Upper lobe of left lung (tissue), 6 donors: ENCODE measurements at regions not wholly inside any gene's neighbourhood (a gene's known extent, or its start where the extent isn't known, plus 50 kb on each side); places are given as distances from the start of the nearest gene placed in this dataset.
A peak's percentile ranks its signal among the peaks of the same experiment; 100 is the strongest.

Experiments used
- ATAC-seq, 2 donors: fragments of 200-7000 bp; cut with Tn5 transposase; one replicate each; pipeline ENCODE4 v1.9.1; 2022; ENCODE audit warnings: mild to moderate bottlenecking in 2 of 2, moderate library complexity in 2 of 2; ENCODE audit not compliant: low FRiP score in 2 of 2
- DNase-seq, 2 donors: peaks; one replicate each; pipeline ENCODE4 v3.0.0-alpha.2; 2019 to 2020
- H3K27ac ChIP-seq, 4 donors: fragments of 200-600 bp; sonication (generic); one replicate each; pipeline ENCODE4 v1.5.1; 2016 to 2019
- H3K27me3 ChIP-seq, 4 donors: fragments of 200-600 bp; sonication (generic); one replicate each; pipeline ENCODE4 v1.5.1; 2017 to 2019
- H3K36me3 ChIP-seq, 4 donors: fragments of 200-600 bp; sonication (generic); one replicate each; pipeline ENCODE4 v1.5.1; 2016 to 2019
- H3K4me1 ChIP-seq, 4 donors: fragments of 200-600 bp; sonication (generic); one replicate each; pipeline ENCODE4 v1.5.1; 2018 to 2019
- H3K4me3 ChIP-seq, 4 donors: fragments of 200-600 bp; sonication (generic); one replicate each; pipeline ENCODE4 v1.5.1; 2017 to 2019; ENCODE audit warnings: mild to moderate bottlenecking in 2 of 4, moderate library complexity in 1 of 4
- H3K9me3 ChIP-seq, 4 donors: fragments of 200-600 bp; sonication (generic); one replicate each; pipeline ENCODE4 v1.5.1; 2018 to 2019
- CTCF ChIP-seq, 6 experiments: fragments of 450-650 bp in 4 of 6; fragments of 200-600 bp in 2 of 6; sonication (generic) in 2 of 6; IDR thresholded peaks; one replicate each; pipeline ENCODE4 v1.5.1; 2016 to 2019; ENCODE audit warnings: antibody characterized with exemption in 6 of 6
- EP300 ChIP-seq, 4 donors: sonication (generic); formaldehyde crosslinking; IDR thresholded peaks; one replicate each; pipeline ENCODE4 v1.5.1; 2017; ENCODE audit warnings: antibody characterized with exemption in 4 of 4, control low read depth in 2 of 4
- POLR2A ChIP-seq, 4 donors: fragments of 450-650 bp; IDR thresholded peaks; one replicate each; pipeline ENCODE4 v1.5.1; 2016 to 2017; ENCODE audit warnings: antibody characterized with exemption in 4 of 4, mild to moderate bottlenecking in 2 of 4
- POLR2AphosphoS5 ChIP-seq, 2 donors: sonication (generic); formaldehyde crosslinking; IDR thresholded peaks; one replicate each; pipeline ENCODE4 v1.5.1; 2017; ENCODE audit warnings: antibody characterized with exemption in 2 of 2
- WGBS, 2 donors: methylation state at CpG; one replicate each; pipeline ENCODE4 v1.1.5; 2017 to 2018; 5-methylcytosine and 5-hydroxymethylcytosine counted together
- donor health status: DM: no; HTN: no; CAD: no; lungs with moderate emphysema.
- donor health status: DM: no; HTN: yes; CAD: no; lungs with severe emphysema.

GRCh38 chr4:173450281-173450680 lies 51.4 kb upstream of the SCRG1 start:
- no peak for ATAC-seq
- H3K4me3 ChIP-seq, result no peak overlapping the region
- H3K27me3 ChIP-seq, result no peaks in the 10 kb centered on the region
- H3K9me3 ChIP-seq, result no peaks in the 10 kb centered on the region
- TF ChIP-seq EP300 (IDR thresholded peaks at IDR 0.05) (no peak), POLR2AphosphoS5 (IDR thresholded peaks at IDR 0.05) (no peak), POLR2A (IDR thresholded peaks at IDR 0.05) (no peak)
- DNase-seq, result no peak
- no peaks in the 10 kb centered on the region for H3K4me1 ChIP-seq
- H3K36me3 ChIP-seq, result no peaks in the 10 kb centered on the region
- H3K27ac ChIP-seq, result no peak overlapping the region
- WGBS, 2 donors, result 100% methylated on average over 2 of the region's 2 CpGs

- no peaks in the 10 kb centered on the region for H3K9me3 ChIP-seq
- DNase-seq, result no peak
- no peaks in the 10 kb centered on the region for H3K36me3 ChIP-seq
- no peaks in the 10 kb centered on the region for H3K4me1 ChIP-seq
- H3K27me3 ChIP-seq, result no peaks in the 10 kb centered on the region
- no peak for ATAC-seq
- TF ChIP-seq CTCF (IDR thresholded peaks at IDR 0.05) (no peak), POLR2A (IDR thresholded peaks at IDR 0.05) (no peak), POLR2AphosphoS5 (IDR thresholded peaks at IDR 0.05) (no peak), EP300 (IDR thresholded peaks at IDR 0.05) (no peak)
- whole genome bisulfite sequencing, 2 donors, result 55 to 62% methylated on average over 3 of the region's 3 CpGs
- no peak overlapping the region for H3K4me3 ChIP-seq
- no peak overlapping the region for H3K27ac ChIP-seq
Observed at GRCh38 chr4:173449380-173449717, 50.4 kb upstream of the SCRG1 start.

- peak in 1 of 2 donors; percentile 31 for ATAC-seq
Observed at GRCh38 chr4:173448608-173449379, 49.9 kb upstream of the SCRG1 start.

More at GRCh38 chr4:173448608-173449379, 49.9 kb upstream of the SCRG1 start:
- Histone ChIP-seq H3K36me3 (no peaks in the 10 kb centered on the region), H3K27ac (no peak overlapping the region), H3K4me3 (no peak overlapping the region), H3K27me3 (no peaks in the 10 kb centered on the region), H3K9me3 (no peaks in the 10 kb centered on the region), H3K4me1 (no peaks in the 10 kb centered on the region)
- no peak for TF ChIP-seq CTCF (IDR thresholded peaks at IDR 0.05)
- no peak for TF ChIP-seq POLR2A (IDR thresholded peaks at IDR 0.05)
- no peak for TF ChIP-seq EP300 (IDR thresholded peaks at IDR 0.05)
- no peak for TF ChIP-seq POLR2AphosphoS5 (IDR thresholded peaks at IDR 0.05)
- no peak for DNase-seq
- 49 to 51% methylated on average over 4 of the region's 4 CpGs for WGBS, 2 donors
